ENCODE measurements at regions not wholly inside any gene's neighbourhood (a gene's known extent, or its start where the extent isn't known, plus 50 kb on each side); places are given as distances from the start of the nearest gene placed in this dataset.

DNA sequence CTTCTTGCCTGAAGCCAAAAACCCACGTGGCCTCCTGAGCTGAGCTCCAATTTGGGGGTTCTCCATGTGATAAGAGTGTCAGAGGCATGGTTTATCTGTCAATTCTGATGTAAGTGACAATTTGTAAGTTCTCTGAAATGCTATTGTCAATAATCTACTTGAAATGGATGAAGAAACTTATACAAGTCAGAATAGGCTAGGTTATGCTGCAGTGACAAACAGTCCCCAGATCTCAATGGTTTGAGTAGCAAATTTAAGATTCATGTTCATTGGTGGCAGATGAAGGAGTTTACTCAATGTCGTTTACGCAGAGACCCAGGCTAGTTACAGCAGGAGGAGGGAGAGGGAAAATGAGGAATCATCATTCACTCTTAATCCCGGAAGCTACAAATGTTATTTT lies 352.4 kb downstream of the KIF16B start:
- ChIA-PET CTCF (no interaction called here), POLR2A (no interaction called here)
- ATAC-seq (no peak), DNase-seq (ENCODE audit: low spot score) (no peak)
- Mint-ChIP-seq H3K36me3 (peaks cover 12% of the 10 kb centered on the region), H3K9me3 (peaks cover 35% of the 10 kb centered on the region), H3K4me1 (no peaks in the 10 kb centered on the region), H3K27me3 (ENCODE audit: low read depth) (no peaks in the 10 kb centered on the region), H3K27ac (no peak overlapping the region), H3K4me3 (no peak overlapping the region)
- TF ChIP-seq ZNF121 (CRISPR knock-in tag; IDR thresholded peaks at IDR 0.05) = no peak
- TF ChIP-seq RELA (CRISPR knock-in tag; IDR thresholded peaks at IDR 0.05; ENCODE audit: borderline replicate concordance) = no peak

DNA sequence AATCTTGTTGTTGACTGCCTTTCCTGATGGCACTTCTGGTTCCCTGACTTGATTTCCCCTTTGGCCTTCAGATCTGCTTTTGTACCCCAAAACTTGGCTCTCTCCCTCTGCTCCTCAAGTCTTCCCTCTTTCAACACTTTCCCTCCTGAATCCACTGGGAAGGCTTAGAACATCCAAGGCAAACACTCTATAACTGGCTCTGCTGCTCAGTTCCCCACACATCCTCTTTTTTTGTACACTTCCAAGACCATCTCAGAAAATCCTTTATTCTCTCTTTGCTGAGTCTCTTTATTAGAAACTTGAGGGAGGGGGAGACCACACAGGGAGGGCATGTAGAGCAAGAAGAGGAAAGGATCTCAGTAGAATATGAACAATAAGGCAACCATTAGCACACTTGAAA lies 354.1 kb downstream of the KIF16B start:
- Mint-ChIP-seq H3K27me3 (ENCODE audit: low read depth) (no peaks in the 10 kb centered on the region), H3K36me3 (peaks cover 7% of the 10 kb centered on the region), H3K4me3 (no peak overlapping the region), H3K4me1 (peaks cover 12% of the 10 kb centered on the region), H3K27ac (no peak overlapping the region), H3K9me3 (peaks cover 31% of the 10 kb centered on the region)
- TF ChIP-seq, protein P1, sequence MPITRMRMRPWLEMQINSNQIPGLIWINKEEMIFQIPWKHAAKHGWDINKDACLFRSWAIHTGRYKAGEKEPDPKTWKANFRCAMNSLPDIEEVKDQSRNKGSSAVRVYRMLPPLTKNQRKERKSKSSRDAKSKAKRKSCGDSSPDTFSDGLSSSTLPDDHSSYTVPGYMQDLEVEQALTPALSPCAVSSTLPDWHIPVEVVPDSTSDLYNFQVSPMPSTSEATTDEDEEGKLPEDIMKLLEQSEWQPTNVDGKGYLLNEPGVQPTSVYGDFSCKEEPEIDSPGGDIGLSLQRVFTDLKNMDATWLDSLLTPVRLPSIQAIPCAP (CRISPR knock-in tag; IDR thresholded peaks at IDR 0.05) = no peak
- TF ChIP-seq, protein P2, sequence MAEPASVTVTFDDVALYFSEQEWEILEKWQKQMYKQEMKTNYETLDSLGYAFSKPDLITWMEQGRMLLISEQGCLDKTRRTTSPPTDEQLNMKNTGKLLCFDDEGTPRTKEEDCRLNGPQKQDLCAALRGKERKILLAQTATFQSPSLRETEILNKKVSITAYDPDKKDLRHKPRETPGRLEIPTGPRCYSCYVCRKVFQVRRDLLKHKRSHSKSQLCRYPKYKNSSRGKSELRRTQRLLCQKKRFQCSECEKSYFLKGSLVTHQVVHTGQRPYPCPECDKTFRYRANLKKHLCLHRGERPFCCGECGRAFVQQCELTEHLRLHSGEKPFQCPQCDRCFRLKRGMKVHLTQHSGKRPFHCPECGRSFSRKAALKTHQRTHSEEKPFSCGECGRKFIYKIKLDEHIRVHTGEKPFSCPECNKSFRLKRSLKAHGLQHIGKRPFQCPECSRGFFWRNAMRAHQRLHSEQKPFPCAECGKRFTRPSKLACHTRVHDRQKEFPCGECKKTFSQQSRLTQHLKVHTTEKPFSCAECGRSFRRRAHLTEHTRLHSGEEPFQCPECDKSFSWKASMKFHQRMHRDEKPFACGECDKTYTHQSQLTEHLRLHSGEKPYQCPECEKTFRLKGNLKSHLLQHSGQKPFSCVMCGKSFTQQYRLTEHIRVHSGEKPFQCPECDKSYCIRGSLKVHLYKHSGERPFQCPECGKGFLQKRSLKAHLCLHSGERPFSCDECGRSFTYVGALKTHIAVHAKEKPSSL (CRISPR knock-in tag; conservative IDR thresholded peaks at IDR 0.05) = no peak
- no peak for TF ChIP-seq ZNF121 (CRISPR knock-in tag; IDR thresholded peaks at IDR 0.05)
- TF ChIP-seq ATF1 (CRISPR knock-in tag; IDR thresholded peaks at IDR 0.05) = no peak
- TF ChIP-seq ZNF317 (CRISPR knock-in tag; IDR thresholded peaks at IDR 0.05; ENCODE audit: borderline replicate concordance, low read depth) = no peak
- TF ChIP-seq OVOL2 (CRISPR knock-in tag; IDR thresholded peaks at IDR 0.05; ENCODE audit: borderline replicate concordance) = no peak
- ChIA-PET POLR2A (no interaction called here), CTCF (no interaction called here)
- ATAC-seq (no peak), DNase-seq (ENCODE audit: low spot score) (no peak)

DNA sequence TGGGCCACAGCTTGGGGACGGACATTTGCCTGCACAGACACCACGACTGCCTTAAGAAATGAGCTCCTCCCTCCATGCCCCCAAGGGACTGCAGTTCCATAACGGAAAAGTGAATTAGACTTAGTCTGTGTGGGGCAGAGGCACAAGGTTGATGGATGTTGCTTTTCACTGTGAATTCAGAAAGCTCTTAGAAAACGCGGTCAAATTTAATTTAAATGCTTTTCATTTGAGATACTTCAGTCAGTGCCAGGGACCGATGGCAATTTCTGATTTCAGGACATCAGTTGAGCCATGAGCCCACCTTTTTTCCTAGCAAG lies 356.4 kb downstream of the KIF16B start:
- Mint-ChIP-seq H3K9me3 (peaks cover 26% of the 10 kb centered on the region), H3K4me1 (peaks cover 15% of the 10 kb centered on the region), H3K27me3 (ENCODE audit: low read depth) (no peaks in the 10 kb centered on the region), H3K4me3 (no peak overlapping the region), H3K27ac (no peak overlapping the region), H3K36me3 (peaks cover 7% of the 10 kb centered on the region)
- TF ChIP-seq, protein P3, sequence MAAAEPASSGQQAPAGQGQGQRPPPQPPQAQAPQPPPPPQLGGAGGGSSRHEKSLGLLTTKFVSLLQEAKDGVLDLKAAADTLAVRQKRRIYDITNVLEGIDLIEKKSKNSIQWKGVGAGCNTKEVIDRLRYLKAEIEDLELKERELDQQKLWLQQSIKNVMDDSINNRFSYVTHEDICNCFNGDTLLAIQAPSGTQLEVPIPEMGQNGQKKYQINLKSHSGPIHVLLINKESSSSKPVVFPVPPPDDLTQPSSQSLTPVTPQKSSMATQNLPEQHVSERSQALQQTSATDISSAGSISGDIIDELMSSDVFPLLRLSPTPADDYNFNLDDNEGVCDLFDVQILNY (CRISPR knock-in tag; IDR thresholded peaks at IDR 0.05) = no peak
- TF ChIP-seq, protein P4, sequence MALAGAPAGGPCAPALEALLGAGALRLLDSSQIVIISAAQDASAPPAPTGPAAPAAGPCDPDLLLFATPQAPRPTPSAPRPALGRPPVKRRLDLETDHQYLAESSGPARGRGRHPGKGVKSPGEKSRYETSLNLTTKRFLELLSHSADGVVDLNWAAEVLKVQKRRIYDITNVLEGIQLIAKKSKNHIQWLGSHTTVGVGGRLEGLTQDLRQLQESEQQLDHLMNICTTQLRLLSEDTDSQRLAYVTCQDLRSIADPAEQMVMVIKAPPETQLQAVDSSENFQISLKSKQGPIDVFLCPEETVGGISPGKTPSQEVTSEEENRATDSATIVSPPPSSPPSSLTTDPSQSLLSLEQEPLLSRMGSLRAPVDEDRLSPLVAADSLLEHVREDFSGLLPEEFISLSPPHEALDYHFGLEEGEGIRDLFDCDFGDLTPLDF (CRISPR knock-in tag; IDR thresholded peaks at IDR 0.05) = no peak
- TF ChIP-seq KAT7 (CRISPR knock-in tag; IDR thresholded peaks at IDR 0.05; ENCODE audit: borderline replicate concordance) = no peak
- no peak for TF ChIP-seq TEAD1 (CRISPR knock-in tag; IDR thresholded peaks at IDR 0.05)
- no peak for TF ChIP-seq SMAD4 (CRISPR knock-in tag; IDR thresholded peaks at IDR 0.05)
- no peak for TF ChIP-seq PRRX2 (CRISPR knock-in tag; IDR thresholded peaks at IDR 0.05)
- TF ChIP-seq NR1H2 (CRISPR knock-in tag; IDR thresholded peaks at IDR 0.05) = no peak
- TF ChIP-seq SMAD3 (CRISPR knock-in tag; IDR thresholded peaks at IDR 0.05; ENCODE audit: borderline replicate concordance) = no peak
- TF ChIP-seq SP1 (CRISPR knock-in tag; conservative IDR thresholded peaks at IDR 0.05) = no peak
- TF ChIP-seq ELF4 (CRISPR knock-in tag; IDR thresholded peaks at IDR 0.05; ENCODE audit: low read depth) = no peak
- TF ChIP-seq ZNF416 (CRISPR knock-in tag; IDR thresholded peaks at IDR 0.05) = no peak
- no peak for TF ChIP-seq SOX15 (CRISPR knock-in tag; IDR thresholded peaks at IDR 0.05)
- TF ChIP-seq, protein P5, sequence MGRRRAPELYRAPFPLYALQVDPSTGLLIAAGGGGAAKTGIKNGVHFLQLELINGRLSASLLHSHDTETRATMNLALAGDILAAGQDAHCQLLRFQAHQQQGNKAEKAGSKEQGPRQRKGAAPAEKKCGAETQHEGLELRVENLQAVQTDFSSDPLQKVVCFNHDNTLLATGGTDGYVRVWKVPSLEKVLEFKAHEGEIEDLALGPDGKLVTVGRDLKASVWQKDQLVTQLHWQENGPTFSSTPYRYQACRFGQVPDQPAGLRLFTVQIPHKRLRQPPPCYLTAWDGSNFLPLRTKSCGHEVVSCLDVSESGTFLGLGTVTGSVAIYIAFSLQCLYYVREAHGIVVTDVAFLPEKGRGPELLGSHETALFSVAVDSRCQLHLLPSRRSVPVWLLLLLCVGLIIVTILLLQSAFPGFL (CRISPR knock-in tag; IDR thresholded peaks at IDR 0.05; ENCODE audit: borderline replicate concordance) = no peak
- no peak for TF ChIP-seq OVOL2 (CRISPR knock-in tag; IDR thresholded peaks at IDR 0.05; ENCODE audit: borderline replicate concordance)
- TF ChIP-seq, protein P6, sequence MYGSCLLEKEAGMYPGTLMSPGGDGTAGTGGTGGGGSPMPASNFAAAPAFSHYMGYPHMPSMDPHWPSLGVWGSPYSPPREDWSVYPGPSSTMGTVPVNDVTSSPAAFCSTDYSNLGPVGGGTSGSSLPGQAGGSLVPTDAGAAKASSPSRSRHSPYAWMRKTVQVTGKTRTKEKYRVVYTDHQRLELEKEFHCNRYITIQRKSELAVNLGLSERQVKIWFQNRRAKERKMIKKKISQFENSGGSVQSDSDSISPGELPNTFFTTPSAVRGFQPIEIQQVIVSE (CRISPR knock-in tag; IDR thresholded peaks at IDR 0.05; ENCODE audit: borderline replicate concordance) = no peak
- no peak for TF ChIP-seq RELA (CRISPR knock-in tag; IDR thresholded peaks at IDR 0.05; ENCODE audit: borderline replicate concordance)
- TF ChIP-seq CBFB (CRISPR knock-in tag; IDR thresholded peaks at IDR 0.05; ENCODE audit: low read depth) = no peak
- ATAC-seq = no peak
- POLR2A ChIA-PET = no interaction called here
- DNase-seq (ENCODE audit: low spot score) = no peak
- CTCF ChIA-PET = no interaction called here
